ENCODE measurements at regions not wholly inside any gene's neighbourhood (a gene's known extent, or its start where the extent isn't known, plus 50 kb on each side); places are given as distances from the start of the nearest gene placed in this dataset.
"Not testable (repeated sequence)": the region's sequence is repeated elsewhere in the genome, so short reads cannot be mapped to it uniquely, and the experiment has no call there.

DNA sequence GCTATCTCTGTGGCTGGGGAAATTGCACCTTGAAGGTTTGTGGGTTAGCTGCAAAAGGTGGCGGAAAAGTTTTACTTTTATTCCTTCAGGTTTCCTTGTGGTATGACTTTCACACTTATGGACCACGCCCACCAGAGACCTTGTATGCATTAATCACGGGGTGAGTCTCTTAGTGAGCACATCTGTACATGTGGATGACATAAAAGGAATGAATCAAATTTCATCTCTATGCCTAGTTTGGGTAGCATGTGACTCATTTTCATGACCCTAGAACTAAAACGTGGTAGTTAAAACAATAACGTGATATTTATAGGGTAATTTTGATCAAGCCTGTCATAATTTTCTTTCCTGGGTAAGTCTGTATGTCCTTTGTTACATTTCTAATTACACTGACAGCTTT lies 141.7 kb downstream of the PDCD6IP start:
- Histone ChIP-seq H3K36me3 (replicated peaks) (no peaks in the 10 kb centered on the region), H3K27ac (no peak overlapping the region), H3K4me3 (ENCODE audit: low read depth, low read length) (no peak overlapping the region), H3K27me3 (replicated peaks) (peaks cover 1% of the 10 kb centered on the region)
- in situ Hi-C loops (cut with HindIII; ENCODE audit: low pct_ligation_motif_present, low sequenced_read_pairs) = no loop called here
- peak; percentile 24 for DNase-seq
- TF ChIP-seq, protein P1, sequence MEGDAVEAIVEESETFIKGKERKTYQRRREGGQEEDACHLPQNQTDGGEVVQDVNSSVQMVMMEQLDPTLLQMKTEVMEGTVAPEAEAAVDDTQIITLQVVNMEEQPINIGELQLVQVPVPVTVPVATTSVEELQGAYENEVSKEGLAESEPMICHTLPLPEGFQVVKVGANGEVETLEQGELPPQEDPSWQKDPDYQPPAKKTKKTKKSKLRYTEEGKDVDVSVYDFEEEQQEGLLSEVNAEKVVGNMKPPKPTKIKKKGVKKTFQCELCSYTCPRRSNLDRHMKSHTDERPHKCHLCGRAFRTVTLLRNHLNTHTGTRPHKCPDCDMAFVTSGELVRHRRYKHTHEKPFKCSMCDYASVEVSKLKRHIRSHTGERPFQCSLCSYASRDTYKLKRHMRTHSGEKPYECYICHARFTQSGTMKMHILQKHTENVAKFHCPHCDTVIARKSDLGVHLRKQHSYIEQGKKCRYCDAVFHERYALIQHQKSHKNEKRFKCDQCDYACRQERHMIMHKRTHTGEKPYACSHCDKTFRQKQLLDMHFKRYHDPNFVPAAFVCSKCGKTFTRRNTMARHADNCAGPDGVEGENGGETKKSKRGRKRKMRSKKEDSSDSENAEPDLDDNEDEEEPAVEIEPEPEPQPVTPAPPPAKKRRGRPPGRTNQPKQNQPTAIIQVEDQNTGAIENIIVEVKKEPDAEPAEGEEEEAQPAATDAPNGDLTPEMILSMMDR (IDR thresholded peaks at IDR 0.05; ENCODE audit: low read depth, low read length, missing control alignments) = no peak

DNA sequence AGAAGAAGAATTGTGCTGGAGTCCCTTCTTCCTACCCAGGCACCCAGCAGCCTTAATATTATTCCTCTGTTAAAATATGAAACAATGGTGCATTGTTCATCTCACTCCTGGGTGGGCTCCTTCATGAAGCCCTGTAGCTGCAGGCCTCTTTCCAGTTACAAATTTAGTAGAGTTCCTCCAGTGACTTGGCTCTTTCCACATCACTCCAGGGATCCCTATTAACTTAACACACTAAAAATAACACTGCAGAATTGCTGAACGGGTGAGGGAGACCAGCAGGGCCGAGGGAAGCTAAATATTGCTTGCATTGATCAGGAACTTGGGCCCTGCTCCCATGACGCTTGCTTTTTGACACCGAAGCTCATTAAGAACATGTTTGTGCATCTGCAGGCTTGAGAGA lies 142.3 kb downstream of the PDCD6IP start:
- Histone ChIP-seq H3K4me3 (ENCODE audit: low read depth, low read length) (no peak overlapping the region), H3K27me3 (replicated peaks) (peaks cover 1% of the 10 kb centered on the region), H3K36me3 (replicated peaks) (no peaks in the 10 kb centered on the region), H3K27ac (no peak overlapping the region)
- TF ChIP-seq, protein P1 (IDR thresholded peaks at IDR 0.05; ENCODE audit: low read depth, low read length, missing control alignments) = no peak
- DNase-seq = no peak
- in situ Hi-C loops (cut with HindIII; ENCODE audit: low pct_ligation_motif_present, low sequenced_read_pairs) = no loop called here

DNA sequence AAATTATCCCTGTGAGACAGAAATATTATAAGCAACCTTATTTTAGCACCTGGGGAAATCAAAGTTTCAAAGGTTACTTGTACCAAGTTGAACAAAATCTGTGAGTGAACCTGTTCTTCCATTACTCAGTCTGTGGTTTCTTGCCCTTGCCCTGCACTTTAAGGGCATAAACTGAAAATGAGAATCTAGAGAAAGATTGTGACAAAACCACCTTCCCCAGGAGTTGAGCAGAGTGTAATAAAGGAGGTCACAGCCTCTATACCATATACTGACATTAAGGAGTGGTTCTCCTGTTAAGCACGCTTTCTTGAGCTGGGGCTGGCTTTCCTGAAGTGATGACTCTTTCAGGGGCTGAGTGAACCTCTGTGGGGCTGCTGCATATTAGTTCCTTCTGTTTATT lies 143.4 kb downstream of the PDCD6IP start:
- Histone ChIP-seq H3K4me3 (ENCODE audit: low read depth, low read length) (no peak overlapping the region), H3K27me3 (replicated peaks) (peaks cover 1% of the 10 kb centered on the region), H3K36me3 (replicated peaks) (no peaks in the 10 kb centered on the region), H3K27ac (no peak overlapping the region)
- TF ChIP-seq, protein P1 (IDR thresholded peaks at IDR 0.05; ENCODE audit: low read depth, low read length, missing control alignments) = no peak
- DNase-seq = no peak
- in situ Hi-C loops (cut with HindIII; ENCODE audit: low pct_ligation_motif_present, low sequenced_read_pairs) = no loop called here

DNA sequence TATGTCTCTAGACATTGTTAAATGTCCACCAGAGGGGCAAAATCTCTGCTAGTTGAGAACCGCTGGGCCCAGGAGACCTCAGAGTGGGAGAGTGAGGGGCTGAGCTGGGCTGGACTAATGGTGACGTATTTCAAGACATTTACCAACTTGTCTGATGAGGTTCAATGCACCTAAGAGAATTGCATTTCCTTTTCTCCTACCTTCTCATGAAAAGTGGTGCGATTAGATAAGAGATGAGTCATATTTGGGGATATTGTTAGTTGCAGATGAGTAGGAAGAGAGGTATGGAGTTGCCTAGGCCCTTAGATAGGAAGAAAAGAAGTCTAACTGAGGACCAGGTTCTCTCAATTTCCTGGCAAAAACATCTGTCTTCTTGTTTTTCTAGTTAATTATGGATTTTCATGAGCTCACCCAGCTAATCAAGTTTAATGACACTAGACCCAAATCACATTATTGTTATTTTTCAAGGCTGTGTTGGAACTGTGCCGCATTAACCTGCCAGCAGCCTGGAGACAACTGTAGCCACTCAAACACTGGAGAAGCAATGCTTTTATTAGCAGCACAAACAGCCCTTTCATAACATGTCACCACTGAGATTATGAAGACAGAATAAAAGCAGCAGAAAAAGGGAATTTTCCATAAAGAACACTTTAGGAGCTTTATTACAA lies 144.2 kb downstream of the PDCD6IP start:
- Histone ChIP-seq H3K4me3 (ENCODE audit: low read depth, low read length) (no peak overlapping the region), H3K27ac (no peak overlapping the region), H3K27me3 (replicated peaks) (peaks cover 1% of the 10 kb centered on the region), H3K36me3 (replicated peaks) (no peaks in the 10 kb centered on the region)
- TF ChIP-seq, protein P1 (IDR thresholded peaks at IDR 0.05; ENCODE audit: low read depth, low read length, missing control alignments) = no peak
- DNase-seq = peak; percentile 7
- in situ Hi-C loops (cut with HindIII; ENCODE audit: low pct_ligation_motif_present, low sequenced_read_pairs) = no loop called here

DNA sequence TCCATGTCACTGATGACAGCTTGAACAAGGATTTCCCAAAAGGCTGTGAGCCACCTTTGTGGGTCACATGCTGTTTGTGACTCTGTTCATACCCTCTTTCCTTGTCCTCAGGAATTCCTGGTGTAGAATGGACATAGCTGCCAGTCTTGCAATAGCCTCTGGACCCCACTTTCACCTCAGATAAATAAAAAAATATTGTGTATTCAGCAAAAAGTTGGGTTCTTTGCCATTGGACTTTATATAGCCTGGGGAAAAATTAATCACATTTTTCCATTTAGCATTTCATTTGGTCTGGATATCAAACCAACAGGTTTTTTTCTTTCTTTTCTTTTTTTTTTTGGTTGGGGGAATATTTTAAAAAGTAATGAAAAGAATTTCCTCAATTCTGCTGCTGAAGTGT lies 144.8 kb downstream of the PDCD6IP start:
- Histone ChIP-seq H3K27ac (no peak overlapping the region), H3K27me3 (replicated peaks) (no peaks in the 10 kb centered on the region), H3K4me3 (ENCODE audit: low read depth, low read length) (no peak overlapping the region), H3K36me3 (replicated peaks) (no peaks in the 10 kb centered on the region)
- TF ChIP-seq, protein P1 (IDR thresholded peaks at IDR 0.05; ENCODE audit: low read depth, low read length, missing control alignments) = no peak
- no peak for DNase-seq
- in situ Hi-C loops (cut with HindIII; ENCODE audit: low pct_ligation_motif_present, low sequenced_read_pairs) = no loop called here

DNA sequence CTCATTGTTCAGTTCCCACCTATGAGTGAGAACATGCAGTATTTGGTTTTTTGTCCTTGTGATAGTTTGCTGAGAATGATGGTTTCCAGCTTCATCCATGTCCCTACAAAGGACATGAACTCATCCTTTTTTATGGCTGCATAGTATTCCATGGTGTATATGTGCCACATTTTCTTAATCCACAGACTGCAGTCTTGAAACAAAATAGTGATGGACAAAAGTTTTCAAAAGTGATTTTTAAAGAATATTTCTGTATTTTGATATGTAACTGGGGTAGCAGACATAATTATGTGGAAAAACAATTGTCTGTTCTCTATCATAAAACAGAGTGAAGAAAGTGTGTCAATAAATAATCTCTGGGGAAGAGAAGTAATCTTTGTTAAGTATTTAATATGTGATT lies 148.2 kb downstream of the PDCD6IP start:
- H3K4me3 ChIP-seq (ENCODE audit: low read depth, low read length); H3K27ac ChIP-seq; H3K36me3 ChIP-seq (replicated peaks); in situ Hi-C loops (cut with HindIII; ENCODE audit: low pct_ligation_motif_present, low sequenced_read_pairs); H3K27me3 ChIP-seq (replicated peaks); DNase-seq: not testable (repeated sequence)

Measured in brain microvascular endothelial cell (primary cell).